ENCODE measurements at regions not wholly inside any gene's neighbourhood (a gene's known extent, or its start where the extent isn't known, plus 50 kb on each side); places are given as distances from the start of the nearest gene placed in this dataset.

DNA sequence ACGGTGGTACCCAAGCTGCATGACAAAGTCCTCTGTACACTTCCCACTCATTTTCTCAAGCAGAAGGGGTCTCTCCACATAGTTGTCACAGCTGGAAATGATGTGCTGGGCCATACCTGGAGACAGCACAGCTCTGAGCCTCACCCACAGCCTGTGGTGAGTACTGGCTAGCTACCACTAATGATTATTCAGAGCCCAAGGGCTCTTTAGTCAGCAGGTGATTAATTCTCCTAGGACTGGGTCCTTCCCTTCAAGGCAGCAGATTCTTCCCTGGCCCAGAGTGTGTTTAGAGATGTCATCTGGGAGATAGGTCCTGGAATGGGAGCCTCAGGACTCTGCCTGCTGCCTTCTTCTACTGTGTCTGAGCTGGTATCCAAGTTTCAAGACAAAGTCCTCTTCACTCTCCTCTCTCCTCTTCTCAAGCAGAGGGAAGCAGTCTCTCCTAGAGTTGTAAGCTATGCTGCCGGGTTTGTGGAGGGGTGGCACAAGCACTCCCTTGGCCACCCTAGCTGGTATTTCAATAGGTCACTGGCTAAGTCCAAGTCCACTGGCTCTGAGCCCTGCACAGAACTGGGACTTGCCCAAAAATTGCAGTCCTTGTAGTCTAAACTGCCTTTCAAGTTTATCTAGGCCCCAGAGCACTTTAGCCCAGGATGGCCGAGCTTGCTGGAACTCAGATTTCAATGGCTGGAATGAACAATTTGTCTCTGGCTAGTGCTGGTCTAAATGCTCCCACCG lies 49.8 kb upstream of the VGLL2 start:
- no peak for DNase-seq (ENCODE audit: low read depth, low spot score)
- no peak for FAIRE-seq
- 25% methylated on average over 4 of the region's 4 CpGs for WGBS (ENCODE audit: insufficient coverage, insufficient replicate concordance, low lambda C conversion rate, missing lambda C conversion rate)
- Histone ChIP-seq H3K79me2 (ENCODE audit: control insufficient read depth, insufficient read depth, low read length) (no peaks in the 10 kb centered on the region), H4K20me1 (ENCODE audit: control insufficient read depth, insufficient read depth) (no peaks in the 10 kb centered on the region), H3K9me3 (replicated peaks; ENCODE audit: control insufficient read depth, insufficient read depth, low read length) (no peaks in the 10 kb centered on the region), H2AFZ (ENCODE audit: control insufficient read depth, low read depth, low read length) (no peak overlapping the region), H3K27ac (ENCODE audit: control insufficient read depth, insufficient read depth) (no peak overlapping the region), H3K9ac (ENCODE audit: control insufficient read depth, insufficient read depth, low read length) (no peak overlapping the region), H3K4me2 (ENCODE audit: control insufficient read depth, insufficient read depth) (no peak overlapping the region), H3K36me3 (ENCODE audit: control insufficient read depth in 2 of 2, insufficient read depth in 2 of 2, low read length in 1 of 2) (no peaks in the 10 kb centered on the region), H3K27me3 (replicated peaks in 1 of 2; ENCODE audit: control insufficient read depth in 2 of 2, insufficient read depth in 2 of 2, low read length in 1 of 2) (no peaks in the 10 kb centered on the region), H3K4me3 (no peak overlapping the region), H3K4me1 (ENCODE audit: control insufficient read depth, insufficient read depth, low read length) (no peaks in the 10 kb centered on the region)
- in situ Hi-C loops (cut with MboI) (no loop called here), intact Hi-C loops (cut with micrococcal nuclease; ENCODE audit: unreplicated experiment) (no loop called here)
- ChIA-PET POLR2A (no interaction called here), RAD21 (ENCODE audit: unreplicated experiment) (no interaction called here), CTCF (no interaction called here), SMC1A (ENCODE audit: uncharacterized antibody, unreplicated experiment) (no interaction called here)
- TF ChIP-seq SRF (IDR thresholded peaks at IDR 0.05; ENCODE audit: low read depth in 2 of 2, low read length in 2 of 2) (no peak), SUPT20H (IDR thresholded peaks at IDR 0.05; ENCODE audit: borderline replicate concordance, control insufficient read depth, low read depth, low read length) (no peak), PAX8 (IDR thresholded peaks at IDR 0.05) (no peak), FOXK2 (IDR thresholded peaks at IDR 0.05) (no peak), POU2F2 (IDR thresholded peaks at IDR 0.05; ENCODE audit: borderline replicate concordance, low read depth, low read length) (no peak), ZNF622 (IDR thresholded peaks at IDR 0.05) (no peak), TCF7 (IDR thresholded peaks at IDR 0.05; ENCODE audit: borderline replicate concordance) (no peak), BHLHE40 (IDR thresholded peaks at IDR 0.05; ENCODE audit: borderline replicate concordance in 1 of 2, low read depth in 2 of 2, low read length in 1 of 2) (no peak), RAD21 (IDR thresholded peaks at IDR 0.05; ENCODE audit: insufficient read depth, low read depth, low read length) (no peak), SMAD5 (IDR thresholded peaks at IDR 0.05; ENCODE audit: low read depth) (no peak), STAT1 (conservative IDR thresholded peaks at IDR 0.05) (no peak), IKZF2 (IDR thresholded peaks at IDR 0.05) (no peak)
- TF ChIP-seq, protein P1, sequence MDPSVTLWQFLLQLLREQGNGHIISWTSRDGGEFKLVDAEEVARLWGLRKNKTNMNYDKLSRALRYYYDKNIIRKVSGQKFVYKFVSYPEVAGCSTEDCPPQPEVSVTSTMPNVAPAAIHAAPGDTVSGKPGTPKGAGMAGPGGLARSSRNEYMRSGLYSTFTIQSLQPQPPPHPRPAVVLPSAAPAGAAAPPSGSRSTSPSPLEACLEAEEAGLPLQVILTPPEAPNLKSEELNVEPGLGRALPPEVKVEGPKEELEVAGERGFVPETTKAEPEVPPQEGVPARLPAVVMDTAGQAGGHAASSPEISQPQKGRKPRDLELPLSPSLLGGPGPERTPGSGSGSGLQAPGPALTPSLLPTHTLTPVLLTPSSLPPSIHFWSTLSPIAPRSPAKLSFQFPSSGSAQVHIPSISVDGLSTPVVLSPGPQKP (IDR thresholded peaks at IDR 0.05; ENCODE audit: low read depth, low read length): no peak
- TF ChIP-seq, protein P2, sequence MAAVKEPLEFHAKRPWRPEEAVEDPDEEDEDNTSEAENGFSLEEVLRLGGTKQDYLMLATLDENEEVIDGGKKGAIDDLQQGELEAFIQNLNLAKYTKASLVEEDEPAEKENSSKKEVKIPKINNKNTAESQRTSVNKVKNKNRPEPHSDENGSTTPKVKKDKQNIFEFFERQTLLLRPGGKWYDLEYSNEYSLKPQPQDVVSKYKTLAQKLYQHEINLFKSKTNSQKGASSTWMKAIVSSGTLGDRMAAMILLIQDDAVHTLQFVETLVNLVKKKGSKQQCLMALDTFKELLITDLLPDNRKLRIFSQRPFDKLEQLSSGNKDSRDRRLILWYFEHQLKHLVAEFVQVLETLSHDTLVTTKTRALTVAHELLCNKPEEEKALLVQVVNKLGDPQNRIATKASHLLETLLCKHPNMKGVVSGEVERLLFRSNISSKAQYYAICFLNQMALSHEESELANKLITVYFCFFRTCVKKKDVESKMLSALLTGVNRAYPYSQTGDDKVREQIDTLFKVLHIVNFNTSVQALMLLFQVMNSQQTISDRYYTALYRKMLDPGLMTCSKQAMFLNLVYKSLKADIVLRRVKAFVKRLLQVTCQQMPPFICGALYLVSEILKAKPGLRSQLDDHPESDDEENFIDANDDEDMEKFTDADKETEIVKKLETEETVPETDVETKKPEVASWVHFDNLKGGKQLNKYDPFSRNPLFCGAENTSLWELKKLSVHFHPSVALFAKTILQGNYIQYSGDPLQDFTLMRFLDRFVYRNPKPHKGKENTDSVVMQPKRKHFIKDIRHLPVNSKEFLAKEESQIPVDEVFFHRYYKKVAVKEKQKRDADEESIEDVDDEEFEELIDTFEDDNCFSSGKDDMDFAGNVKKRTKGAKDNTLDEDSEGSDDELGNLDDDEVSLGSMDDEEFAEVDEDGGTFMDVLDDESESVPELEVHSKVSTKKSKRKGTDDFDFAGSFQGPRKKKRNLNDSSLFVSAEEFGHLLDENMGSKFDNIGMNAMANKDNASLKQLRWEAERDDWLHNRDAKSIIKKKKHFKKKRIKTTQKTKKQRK (IDR thresholded peaks at IDR 0.05; ENCODE audit: low read depth, low read length): no peak
- ATAC-seq: no peak
- BruUV-seq (replicated peaks): no TSS peak
